GM18520 (cell line): ENCODE measurements at regions not wholly inside any gene's neighbourhood (a gene's known extent, or its start where the extent isn't known, plus 50 kb on each side); places are given as distances from the start of the nearest gene placed in this dataset.

Source experiments
- ATAC-seq: cut with Tn5 transposase; IDR thresholded peaks from one replicate; pipeline ENCODE4 v1.9.1; 2021; ENCODE audit not compliant: unreplicated experiment

GRCh38 chr15:55031727-55032126, 165.0 kb downstream of the RSL24D1 start:
- ATAC-seq: no peak

- ATAC-seq: no peak
Measured at GRCh38 chr15:55026381-55026780, 170.4 kb downstream of the RSL24D1 start.

GRCh38 chr15:55017635-55018034, 179.1 kb downstream of the RSL24D1 start:
- ATAC-seq: no peak

- no peak for ATAC-seq
Measured at GRCh38 chr15:55016225-55016624, 180.5 kb downstream of the RSL24D1 start.

GRCh38 chr15:55015093-55015445, 181.7 kb downstream of the RSL24D1 start:
- no peak for ATAC-seq

GRCh38 chr15:55014391-55015092, 182.2 kb downstream of the RSL24D1 start:
- ATAC-seq: no peak

GRCh38 chr15:55008421-55008820, 188.3 kb downstream of the RSL24D1 start:
- ATAC-seq: no peak

GRCh38 chr15:55007561-55007960, 189.2 kb downstream of the RSL24D1 start:
- no peak for ATAC-seq

GRCh38 chr15:55005679-55006078, 191.1 kb downstream of the RSL24D1 start:
- no peak for ATAC-seq

GRCh38 chr15:55003965-55004873, 192.5 kb downstream of the RSL24D1 start:
- ATAC-seq: no peak

- ATAC-seq: no peak
Measured at GRCh38 chr15:54998661-54999060, 198.1 kb downstream of the RSL24D1 start.

GRCh38 chr15:54990793-54991192, 205.9 kb downstream of the RSL24D1 start:
- no peak for ATAC-seq

- ATAC-seq: no peak
Measured at GRCh38 chr15:54987881-54988280, 208.9 kb downstream of the RSL24D1 start.

- ATAC-seq: no peak
Measured at GRCh38 chr15:54979964-54980363, 216.8 kb downstream of the RSL24D1 start.

GRCh38 chr15:54962637-54963036, 234.1 kb downstream of the RSL24D1 start:
- no peak for ATAC-seq

GRCh38 chr15:54960266-54960665, 236.5 kb downstream of the RSL24D1 start:
- ATAC-seq: no peak

GRCh38 chr15:54941417-54941816, 255.3 kb downstream of the RSL24D1 start:
- ATAC-seq: no peak

GRCh38 chr15:54917312-54917711, 279.4 kb downstream of the RSL24D1 start:
- no peak for ATAC-seq

GRCh38 chr15:54915380-54915779, 281.4 kb downstream of the RSL24D1 start:
- ATAC-seq: no peak

- ATAC-seq: no peak
Measured at GRCh38 chr15:54884312-54884711, 312.4 kb downstream of the RSL24D1 start.

- no peak for ATAC-seq
Measured at GRCh38 chr15:54859982-54860381, 336.8 kb downstream of the RSL24D1 start.

GRCh38 chr15:54854667-54855066, 342.1 kb downstream of the RSL24D1 start:
- no peak for ATAC-seq
